SK-N-MC (cell line): ENCODE measurements at regions not wholly inside any gene's neighbourhood (a gene's known extent, or its start where the extent isn't known, plus 50 kb on each side); places are given as distances from the start of the nearest gene placed in this dataset.

Source experiments
- DNase-seq: peaks from one replicate; pipeline ENCODE4 v3.0.0-alpha.2; 2011; ENCODE audit warnings: low read depth, low spot score
- H3K27ac ChIP-seq: fragments of 200-600 bp; sonication (generic); 2 replicates; pipeline ENCODE4 v1.5.1; 2016; ENCODE audit warnings: mixed run types
- H3K36me3 ChIP-seq: fragments of 200-600 bp; sonication (generic); 2 replicates; pipeline ENCODE4 v1.6.1; 2017; ENCODE audit warnings: antibody characterized with exemption, low read length, mixed read lengths; ENCODE audit not compliant: insufficient read depth
- H3K4me3 ChIP-seq: fragments of 200-600 bp; sonication (generic); 2 replicates; pipeline ENCODE4 v1.5.1; 2016
- H3K9ac ChIP-seq: fragments of 200-600 bp; sonication (generic); 2 replicates; pipeline ENCODE4 v1.8.0; 2017; ENCODE audit warnings: mixed run types, mixed read lengths; ENCODE audit not compliant: insufficient read length
- H3K9me3 ChIP-seq: fragments of 200-600 bp; sonication (generic); 2 replicates; pipeline ENCODE4 v1.6.1; 2017; ENCODE audit warnings: low read depth, mild to moderate bottlenecking, antibody characterized with exemption, low read length, moderate library complexity, mixed read lengths
- EZH2 ChIP-seq: fragments of 200-600 bp; sonication (generic); IDR thresholded peaks from one replicate; pipeline ENCODE4 v1.6.1; 2017; ENCODE audit warnings: antibody characterized with exemption
- FOXP2 ChIP-seq: optimal IDR thresholded peaks from 2 replicates; pipeline ENCODE3; 2011; ENCODE audit warnings: mild to moderate bottlenecking, moderate library complexity; ENCODE audit not compliant: insufficient read depth; ENCODE audit errors: extremely low read length, control extremely low read depth
- POLR2AphosphoS5 ChIP-seq: IDR thresholded peaks from 2 replicates; pipeline ENCODE4 v1.6.1; 2012; ENCODE audit warnings: mild to moderate bottlenecking, low read depth, low read length, borderline replicate concordance

DNA sequence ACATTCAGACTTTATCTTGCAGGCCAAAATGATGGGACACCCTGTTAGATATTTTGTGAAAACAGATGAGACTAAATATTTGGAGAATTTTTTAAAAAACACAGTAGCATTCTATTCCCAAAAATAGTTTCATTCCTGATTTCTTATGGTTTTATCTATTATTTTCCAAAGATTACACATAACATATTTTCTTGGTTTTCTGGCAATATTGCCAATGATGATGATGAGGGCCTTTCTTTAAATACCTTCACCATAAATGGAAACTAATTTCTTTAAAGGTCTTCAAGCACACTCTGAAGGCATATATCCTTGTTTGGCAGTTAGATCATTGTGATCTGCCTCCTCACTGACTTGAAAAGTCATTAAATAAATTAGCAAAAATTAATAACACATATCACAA is 522.3 kb upstream of the LUZP2 start:
- H3K36me3 ChIP-seq, result no peaks in the 10 kb centered on the region
- no peak for DNase-seq
- TF ChIP-seq POLR2AphosphoS5 (no peak), EZH2 (no peak), FOXP2 (no peak)
- H3K27ac ChIP-seq, result no peak overlapping the region
- no peak overlapping the region for H3K9ac ChIP-seq
- no peaks in the 10 kb centered on the region for H3K9me3 ChIP-seq
- no peak overlapping the region for H3K4me3 ChIP-seq

DNA sequence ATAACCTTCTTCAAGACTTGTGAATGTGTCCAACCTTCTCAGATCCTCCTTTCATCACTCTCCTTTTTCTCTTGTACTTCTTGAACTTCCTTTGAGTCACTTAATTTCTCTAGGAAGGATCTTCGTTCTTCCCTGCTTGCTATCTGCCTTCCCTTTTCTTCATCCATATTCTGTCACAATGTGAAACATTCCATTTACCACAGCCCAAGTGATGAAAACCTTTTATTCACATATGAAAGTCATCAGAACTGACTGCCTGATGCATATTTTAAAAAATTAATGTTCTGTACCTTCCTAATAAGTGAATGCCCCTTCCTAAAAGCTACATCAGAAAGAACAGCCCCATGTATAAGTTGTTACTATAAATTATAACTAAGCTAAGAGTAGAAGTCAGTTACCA is 520.4 kb upstream of the LUZP2 start:
- no peak for DNase-seq
- Histone ChIP-seq H3K4me3 (no peak overlapping the region), H3K9me3 (no peaks in the 10 kb centered on the region), H3K36me3 (no peaks in the 10 kb centered on the region), H3K9ac (no peak overlapping the region), H3K27ac (no peak overlapping the region)
- TF ChIP-seq EZH2 (no peak), FOXP2 (no peak), POLR2AphosphoS5 (no peak)

DNA sequence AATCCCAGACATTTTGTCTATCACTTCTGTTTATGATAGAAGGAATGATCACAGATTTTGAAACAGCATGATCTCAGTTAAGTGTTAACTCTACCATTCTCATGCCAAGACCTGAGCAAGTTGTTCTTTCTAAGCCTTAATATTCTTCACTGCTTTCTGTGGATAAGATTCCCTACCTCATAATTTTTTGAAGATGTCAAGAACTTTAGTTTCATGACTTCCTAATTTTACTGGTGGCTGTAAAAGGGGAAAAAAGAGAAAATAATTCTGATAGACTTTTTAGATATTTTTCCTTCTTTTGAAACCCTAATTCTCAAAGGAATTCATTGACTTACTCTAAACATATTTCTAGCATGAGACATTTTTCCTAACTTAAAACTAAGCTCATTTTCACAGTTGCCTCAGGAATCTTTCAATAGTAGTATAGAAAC is 520.0 kb upstream of the LUZP2 start:
- no peak overlapping the region for H3K9ac ChIP-seq
- no peak overlapping the region for H3K27ac ChIP-seq

DNA sequence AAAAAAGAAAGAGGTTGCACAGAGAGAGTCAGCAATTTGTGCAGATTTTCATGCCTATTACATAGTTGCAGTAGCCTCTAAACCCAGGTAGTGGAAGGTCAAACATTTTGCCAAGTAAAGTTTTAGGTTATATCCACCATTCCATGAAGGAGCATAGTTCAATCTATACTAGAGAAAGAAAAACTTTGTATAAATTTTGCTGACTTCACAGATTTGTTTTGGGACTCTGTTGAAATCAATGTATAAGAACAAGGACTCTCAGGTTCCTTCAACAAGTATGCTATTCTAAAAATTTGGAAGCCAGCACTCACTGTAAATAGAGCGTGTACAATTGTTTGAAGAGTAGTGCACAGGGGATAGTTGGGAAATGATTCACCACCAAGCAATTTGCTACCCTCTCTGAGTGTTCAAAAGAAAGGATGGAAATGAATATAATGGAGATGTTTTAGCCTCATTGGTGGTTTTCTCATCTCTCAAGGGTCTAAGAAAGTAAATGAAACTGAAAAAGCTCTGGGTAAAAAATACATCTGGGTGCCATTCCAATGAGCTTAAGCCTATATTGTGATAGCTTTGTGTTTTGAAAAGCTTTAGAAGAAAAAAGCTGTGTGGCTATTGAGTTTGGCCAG is 508.4 kb upstream of the LUZP2 start:
- Histone ChIP-seq H3K9me3 (no peaks in the 10 kb centered on the region), H3K4me3 (no peak overlapping the region), H3K36me3 (no peaks in the 10 kb centered on the region), H3K27ac (no peak overlapping the region), H3K9ac (no peak overlapping the region)
- no peak for DNase-seq
- TF ChIP-seq FOXP2 (no peak), POLR2AphosphoS5 (no peak), EZH2 (no peak)

More for the DNA sequence above, 520.0 kb upstream of the LUZP2 start:
- Histone ChIP-seq H3K4me3 (no peak overlapping the region), H3K36me3 (no peaks in the 10 kb centered on the region), H3K9me3 (no peaks in the 10 kb centered on the region)
- DNase-seq, result no peak
- TF ChIP-seq POLR2AphosphoS5, result no peak
- TF ChIP-seq FOXP2, result no peak
- TF ChIP-seq EZH2, result no peak

DNA sequence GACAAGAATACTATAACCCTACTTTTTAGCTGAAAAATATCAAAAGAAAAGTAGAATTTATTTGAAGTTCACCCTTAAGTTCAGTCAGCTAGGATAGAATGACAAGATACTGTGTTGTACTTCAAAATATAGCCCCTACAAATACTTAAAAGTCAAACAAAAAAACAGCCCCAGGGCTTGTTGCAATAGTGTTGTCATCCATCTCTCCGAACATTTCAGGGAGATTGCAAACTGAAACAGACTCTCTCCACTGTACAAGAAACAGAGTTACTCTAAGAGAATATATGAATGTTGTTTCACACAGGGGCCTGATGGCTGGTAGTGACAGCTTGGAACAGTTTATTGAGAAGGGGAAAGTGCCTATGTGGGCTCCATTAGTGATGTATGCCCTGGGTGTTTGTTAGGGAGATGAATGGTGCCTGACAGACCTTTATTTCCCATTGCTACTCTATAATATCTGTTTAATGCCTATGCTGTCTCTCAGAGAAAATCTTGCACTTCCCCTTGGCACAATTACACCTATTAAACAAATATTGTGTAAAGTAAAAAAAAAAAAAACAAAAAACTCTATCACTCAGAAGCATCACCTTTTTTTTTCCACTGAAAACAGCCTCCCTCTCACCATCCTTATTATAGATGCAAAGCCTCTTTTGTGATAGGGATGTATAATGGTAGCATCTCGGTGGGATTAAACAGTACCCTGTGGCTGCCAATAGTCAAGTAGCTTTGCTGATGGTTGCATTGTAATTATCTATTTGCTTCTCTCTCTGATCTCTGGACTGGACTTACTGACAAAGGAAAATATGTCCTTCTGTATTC is 506.3 kb upstream of the LUZP2 start:
- H3K36me3 ChIP-seq, result no peaks in the 10 kb centered on the region
- H3K27ac ChIP-seq, result no peak overlapping the region
- H3K9me3 ChIP-seq, result no peaks in the 10 kb centered on the region
- no peak overlapping the region for H3K4me3 ChIP-seq
- DNase-seq, result no peak
- H3K9ac ChIP-seq, result no peak overlapping the region
- TF ChIP-seq POLR2AphosphoS5 (no peak), EZH2 (no peak), FOXP2 (no peak)

DNA sequence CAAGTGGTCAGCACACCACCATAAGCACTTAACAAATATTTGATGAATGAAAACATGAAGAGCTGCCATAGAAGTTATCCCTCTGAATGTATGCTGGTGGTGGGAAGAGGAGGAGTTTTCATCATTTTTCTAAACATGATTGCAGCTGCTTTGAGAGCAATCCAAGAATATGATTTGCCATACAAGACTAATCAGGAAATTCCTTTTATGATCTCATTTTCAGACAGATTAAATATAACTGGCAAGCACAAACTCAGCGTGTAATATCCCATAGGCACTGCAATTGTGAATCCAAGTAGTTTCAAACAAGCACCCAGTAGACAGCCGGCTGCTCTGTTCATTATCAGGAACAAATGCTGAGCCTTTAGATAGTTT is 505.7 kb upstream of the LUZP2 start:
- Histone ChIP-seq H3K9me3 (no peaks in the 10 kb centered on the region), H3K9ac (no peak overlapping the region), H3K4me3 (no peak overlapping the region), H3K36me3 (no peaks in the 10 kb centered on the region), H3K27ac (no peak overlapping the region)
- no peak for DNase-seq
- TF ChIP-seq POLR2AphosphoS5, result no peak
- no peak for TF ChIP-seq FOXP2
- TF ChIP-seq EZH2, result no peak

DNA sequence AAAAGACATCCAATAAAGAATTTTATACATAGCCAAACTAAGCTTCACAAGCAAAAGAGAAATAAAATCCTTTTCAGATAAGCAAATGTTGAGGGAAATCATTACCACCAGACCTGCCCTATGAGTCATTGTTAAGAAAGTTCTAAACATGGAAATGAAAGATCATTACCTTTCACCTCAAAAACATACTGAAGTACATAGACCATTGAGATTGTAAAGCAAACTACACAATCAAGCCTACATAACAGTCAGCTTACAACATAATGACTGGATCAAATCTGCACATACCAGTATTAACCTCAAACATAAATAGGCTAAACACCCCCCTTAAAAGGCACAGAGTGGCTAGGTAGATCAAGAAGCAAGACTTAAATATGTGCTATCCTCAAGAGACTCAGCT is 501.0 kb upstream of the LUZP2 start:
- no peak overlapping the region for H3K27ac ChIP-seq
- TF ChIP-seq FOXP2, result no peak
- TF ChIP-seq EZH2, result no peak
- no peak for TF ChIP-seq POLR2AphosphoS5

DNA sequence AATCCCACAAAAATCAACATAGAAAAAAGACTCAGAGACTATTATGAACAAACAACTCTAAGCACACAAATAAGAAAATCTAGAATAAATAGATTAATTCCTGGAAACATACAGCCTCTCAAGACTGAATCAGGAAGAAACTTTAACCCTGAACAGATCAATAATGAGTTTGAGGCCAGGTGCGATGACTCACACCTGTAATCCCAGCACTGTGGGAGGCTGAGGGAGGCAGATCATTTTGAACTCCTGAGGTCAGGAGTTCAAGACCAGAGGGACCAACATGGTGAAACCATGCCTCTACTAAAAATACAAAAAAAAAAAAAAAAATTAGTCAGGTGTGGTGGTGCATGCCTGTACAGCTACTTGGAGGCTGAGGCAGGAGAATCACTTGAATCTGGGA is 499.5 kb upstream of the LUZP2 start:
- no peak for DNase-seq
- no peaks in the 10 kb centered on the region for H3K9me3 ChIP-seq
- no peak overlapping the region for H3K9ac ChIP-seq
- H3K27ac ChIP-seq, result no peak overlapping the region
- TF ChIP-seq POLR2AphosphoS5 (no peak), EZH2 (no peak), FOXP2 (no peak)
- no peak overlapping the region for H3K4me3 ChIP-seq
- no peaks in the 10 kb centered on the region for H3K36me3 ChIP-seq

More for the DNA sequence above, 501.0 kb upstream of the LUZP2 start:
- no peaks in the 10 kb centered on the region for H3K36me3 ChIP-seq
- H3K9ac ChIP-seq, result no peak overlapping the region
- H3K9me3 ChIP-seq, result no peaks in the 10 kb centered on the region
- no peak for DNase-seq
- no peak overlapping the region for H3K4me3 ChIP-seq

DNA sequence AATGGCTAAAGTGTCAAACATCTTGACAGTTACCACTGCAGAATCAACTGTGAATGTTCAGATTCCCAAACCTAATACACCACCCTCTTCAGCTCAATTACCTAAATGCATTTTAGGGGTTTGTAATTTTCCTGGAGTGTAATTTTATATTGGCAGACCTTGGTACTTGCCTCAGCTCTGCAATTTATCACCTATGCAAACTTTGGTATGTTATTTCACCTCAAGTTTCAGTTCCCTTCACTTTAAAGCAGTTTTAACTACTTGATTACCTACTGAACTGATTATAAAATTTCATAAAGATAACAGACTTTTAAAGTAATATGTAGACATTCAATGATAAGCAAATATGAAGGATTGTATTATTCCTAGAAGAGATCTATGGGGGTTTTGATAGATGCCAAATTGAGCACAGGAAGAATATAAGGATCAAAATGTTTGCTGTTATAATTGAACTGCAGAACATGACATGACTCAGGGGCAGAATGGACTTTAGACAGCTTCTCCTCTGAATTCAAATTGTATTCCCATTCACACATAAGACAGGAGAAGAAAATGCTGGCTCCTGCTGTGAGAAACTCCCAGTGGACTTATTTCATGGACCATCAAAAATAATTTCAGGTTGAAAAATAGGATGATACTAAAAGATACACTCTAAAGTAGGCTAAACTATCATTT is 491.5 kb upstream of the LUZP2 start:
- Histone ChIP-seq H3K36me3 (no peaks in the 10 kb centered on the region), H3K9me3 (no peaks in the 10 kb centered on the region), H3K4me3 (no peak overlapping the region), H3K9ac (no peak overlapping the region), H3K27ac (no peak overlapping the region)
- TF ChIP-seq EZH2, result no peak
- no peak for TF ChIP-seq FOXP2
- TF ChIP-seq POLR2AphosphoS5, result no peak
- DNase-seq, result no peak
